ENCODE measurements at regions not wholly inside any gene's neighbourhood (a gene's known extent, or its start where the extent isn't known, plus 50 kb on each side); places are given as distances from the start of the nearest gene placed in this dataset.

DNA sequence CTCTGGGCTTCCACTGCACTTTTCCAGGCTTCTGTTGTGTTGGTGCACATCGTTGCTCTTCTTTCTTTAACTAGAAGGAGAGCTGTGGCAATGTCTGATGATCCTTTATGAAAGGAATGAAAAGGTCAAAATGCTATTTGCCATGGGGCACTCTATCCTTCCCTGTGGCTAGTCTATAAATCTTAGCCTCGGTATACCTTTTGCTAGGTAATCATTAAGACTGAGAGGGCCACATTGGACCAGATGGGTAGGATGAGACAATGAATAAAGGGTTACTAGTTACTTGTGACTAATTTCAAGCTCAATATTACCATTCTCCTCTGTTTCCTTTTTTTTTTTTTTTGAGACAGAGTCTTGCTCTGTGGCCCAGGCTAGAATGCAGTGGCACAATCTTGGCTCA, 89.4 kb upstream of the C1orf87 start:
- TF ChIP-seq, protein P1, sequence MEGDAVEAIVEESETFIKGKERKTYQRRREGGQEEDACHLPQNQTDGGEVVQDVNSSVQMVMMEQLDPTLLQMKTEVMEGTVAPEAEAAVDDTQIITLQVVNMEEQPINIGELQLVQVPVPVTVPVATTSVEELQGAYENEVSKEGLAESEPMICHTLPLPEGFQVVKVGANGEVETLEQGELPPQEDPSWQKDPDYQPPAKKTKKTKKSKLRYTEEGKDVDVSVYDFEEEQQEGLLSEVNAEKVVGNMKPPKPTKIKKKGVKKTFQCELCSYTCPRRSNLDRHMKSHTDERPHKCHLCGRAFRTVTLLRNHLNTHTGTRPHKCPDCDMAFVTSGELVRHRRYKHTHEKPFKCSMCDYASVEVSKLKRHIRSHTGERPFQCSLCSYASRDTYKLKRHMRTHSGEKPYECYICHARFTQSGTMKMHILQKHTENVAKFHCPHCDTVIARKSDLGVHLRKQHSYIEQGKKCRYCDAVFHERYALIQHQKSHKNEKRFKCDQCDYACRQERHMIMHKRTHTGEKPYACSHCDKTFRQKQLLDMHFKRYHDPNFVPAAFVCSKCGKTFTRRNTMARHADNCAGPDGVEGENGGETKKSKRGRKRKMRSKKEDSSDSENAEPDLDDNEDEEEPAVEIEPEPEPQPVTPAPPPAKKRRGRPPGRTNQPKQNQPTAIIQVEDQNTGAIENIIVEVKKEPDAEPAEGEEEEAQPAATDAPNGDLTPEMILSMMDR (IDR thresholded peaks at IDR 0.05; ENCODE audit: insufficient read depth, low read length, poor library complexity, severe bottlenecking), result no peak
- no peak for TF ChIP-seq EZH2phosphoT487 (conservative IDR thresholded peaks at IDR 0.05; ENCODE audit: low read length)

Data from SU-DHL-6 (cell line).